NCI-H2171 (cell line): ENCODE measurements at regions not wholly inside any gene's neighbourhood (a gene's known extent, or its start where the extent isn't known, plus 50 kb on each side); places are given as distances from the start of the nearest gene placed in this dataset.

Experiments
- DNase-seq: peaks from one replicate; lab custom pipeline; 2025; lab: John Stamatoyannopoulos, UW

DNA sequence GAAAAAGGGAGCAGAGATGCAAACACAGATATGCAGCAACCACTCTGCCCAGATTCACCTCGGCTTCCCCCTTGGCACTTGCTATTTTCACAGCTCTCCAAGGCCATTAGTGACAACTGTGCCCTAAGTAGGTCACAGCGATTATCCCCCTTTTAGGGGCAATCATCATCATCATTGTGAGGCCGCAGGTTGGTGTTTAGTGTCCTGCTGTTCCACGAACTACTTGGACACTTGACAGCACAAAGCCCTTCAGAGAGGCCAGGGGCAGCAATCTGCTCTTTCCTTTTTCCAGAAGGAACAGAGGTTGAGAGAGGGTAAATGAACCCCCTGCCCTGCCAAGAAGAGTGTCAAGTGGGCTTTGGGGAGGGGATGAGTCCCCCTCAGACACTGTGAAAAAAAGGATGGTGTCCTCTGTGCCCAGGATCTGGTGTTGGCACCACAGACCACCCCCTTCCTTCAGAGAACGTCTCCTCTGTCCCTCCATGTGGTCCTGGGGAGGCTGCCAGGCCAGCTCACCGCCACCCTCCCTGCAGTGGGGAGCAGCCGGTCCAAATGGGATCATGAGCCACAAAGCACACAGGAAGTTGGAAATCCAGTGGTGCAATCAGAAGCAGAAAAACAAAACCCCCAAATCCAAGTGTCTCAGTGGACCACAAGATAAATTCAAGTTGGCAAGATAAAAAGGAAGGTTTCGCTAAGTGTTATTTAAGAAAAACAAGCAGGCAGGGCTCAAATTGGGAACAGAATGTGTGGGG lies 78.4 kb upstream of the MED9 start:
- DNase-seq: no peak

DNA sequence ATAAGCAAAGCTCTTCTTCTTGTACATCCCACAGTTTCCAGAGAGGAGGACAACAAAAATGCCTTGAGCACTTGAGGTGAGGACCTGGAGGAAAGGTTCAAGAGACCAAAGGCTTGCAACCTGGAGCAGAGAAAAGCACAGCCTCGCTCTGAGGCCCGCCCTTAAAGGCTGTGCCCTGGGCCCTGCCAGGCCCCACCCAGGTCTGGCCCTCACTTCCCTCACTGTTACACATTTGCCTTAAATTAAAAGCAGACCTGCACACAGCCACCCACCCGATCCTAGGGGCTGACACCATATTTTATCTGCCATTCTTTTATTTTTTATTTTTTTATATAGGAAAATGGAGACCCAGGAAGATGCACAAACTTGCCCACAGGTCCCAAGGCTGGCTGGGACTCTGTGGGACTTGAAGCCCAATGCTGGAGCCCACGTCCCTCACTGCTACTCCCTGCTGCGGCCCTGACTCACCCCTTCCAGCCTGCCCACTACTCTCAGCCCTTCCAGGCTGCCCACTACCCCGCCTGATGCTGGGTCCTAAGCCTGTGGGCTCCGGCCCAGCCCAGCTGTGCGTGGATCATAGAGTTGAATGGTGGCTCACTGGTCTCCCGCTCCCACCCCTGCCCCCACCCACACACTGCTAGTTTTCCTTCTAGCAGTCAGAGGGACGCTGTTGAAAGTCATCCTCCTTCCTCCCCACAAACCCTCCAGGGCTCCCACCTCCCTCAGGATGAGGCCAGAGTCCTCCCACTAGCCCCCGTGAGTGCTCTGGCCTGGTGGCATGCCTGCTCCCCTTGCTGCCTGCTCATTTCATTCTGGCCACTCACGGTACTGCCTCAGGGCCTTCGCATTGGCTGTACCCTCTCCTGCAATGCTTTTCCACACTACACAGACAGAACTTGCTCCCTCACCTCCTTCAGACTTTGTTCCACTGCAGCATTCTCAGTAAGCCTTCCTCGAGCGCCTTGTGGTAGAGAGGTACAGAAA lies 77.6 kb upstream of the MED9 start:
- no peak for DNase-seq

DNA sequence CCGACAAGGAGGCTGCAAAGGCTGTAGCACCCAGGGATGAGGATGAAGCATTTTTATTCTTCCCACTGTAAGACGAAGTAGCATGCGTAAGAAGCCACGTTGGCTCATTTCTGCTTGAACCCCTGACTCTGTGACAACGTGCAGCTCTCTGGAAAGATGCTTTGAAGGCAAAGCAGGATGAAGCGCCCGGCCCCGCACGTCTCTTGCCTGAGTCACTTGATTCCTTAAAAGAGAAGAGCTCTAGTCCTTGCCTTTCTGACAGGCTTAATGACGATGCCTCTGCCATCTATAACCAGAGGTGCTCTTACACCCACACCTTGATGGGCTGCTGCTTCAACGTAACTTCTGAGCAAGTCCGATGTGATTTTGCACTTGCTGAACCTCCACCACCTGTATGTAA lies 76.7 kb upstream of the MED9 start:
- no peak for DNase-seq

DNA sequence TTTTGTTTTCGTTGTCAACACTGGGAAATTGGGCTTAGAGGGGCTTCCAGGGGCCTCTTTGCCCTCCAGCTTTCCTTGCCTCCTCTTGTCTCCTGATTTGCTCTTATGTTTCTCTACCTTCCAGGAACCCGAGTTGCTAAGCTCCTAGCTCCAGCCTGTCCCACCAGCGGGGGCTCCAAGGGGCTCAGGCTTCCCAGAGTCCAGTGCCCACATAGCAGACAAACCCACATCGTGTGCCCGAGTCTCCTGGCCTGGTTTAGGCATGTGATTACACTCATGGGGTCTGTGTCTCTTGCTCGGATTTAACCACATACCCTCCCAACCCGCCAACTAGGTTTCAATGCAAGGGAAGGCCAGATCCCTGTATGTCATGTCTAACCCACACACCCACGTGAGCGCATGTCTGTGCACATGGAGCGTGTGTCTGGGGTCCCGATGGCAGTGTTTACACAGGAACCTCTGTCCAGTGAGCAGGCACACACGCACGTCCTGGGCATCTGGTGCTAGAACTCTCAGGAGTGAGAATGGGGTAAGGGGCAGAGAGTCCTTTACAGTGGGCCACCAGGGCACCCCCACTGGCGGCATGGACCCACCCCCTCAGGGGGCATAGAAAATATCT lies 76.1 kb upstream of the MED9 start:
- no peak for DNase-seq

- DNase-seq: no peak
These were observed 75.5 kb upstream of the MED9 start for GRCh38 chr17:17401271-17401781.

GRCh38 chr17:17402558-17402957 lies 74.2 kb upstream of the MED9 start:
- DNase-seq: no peak

GRCh38 chr17:17403065-17403464 lies 73.7 kb upstream of the MED9 start:
- DNase-seq: no peak

- DNase-seq: peak; percentile 94
These were observed 72.8 kb upstream of the MED9 start for GRCh38 chr17:17403899-17404576.

DNA sequence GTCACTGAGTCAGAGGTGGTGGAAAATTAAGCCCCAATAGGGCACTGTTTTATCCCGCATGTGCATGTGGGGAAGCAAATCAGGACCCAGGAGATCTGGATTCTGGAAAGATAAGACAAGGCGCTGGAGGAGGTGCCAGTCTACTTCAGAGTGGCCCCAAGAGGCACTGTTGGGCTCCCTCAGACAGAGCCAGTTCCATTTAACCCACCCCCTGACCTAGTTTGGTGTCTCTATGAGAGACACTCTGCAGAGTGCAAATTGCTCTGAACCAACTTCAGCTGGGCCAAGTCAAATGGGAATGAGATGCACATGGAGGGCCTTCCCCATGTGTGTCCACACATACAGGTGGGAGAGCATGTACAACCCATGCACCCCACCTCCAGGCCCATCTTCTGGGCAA lies 71.1 kb upstream of the MED9 start:
- no peak for DNase-seq

DNA sequence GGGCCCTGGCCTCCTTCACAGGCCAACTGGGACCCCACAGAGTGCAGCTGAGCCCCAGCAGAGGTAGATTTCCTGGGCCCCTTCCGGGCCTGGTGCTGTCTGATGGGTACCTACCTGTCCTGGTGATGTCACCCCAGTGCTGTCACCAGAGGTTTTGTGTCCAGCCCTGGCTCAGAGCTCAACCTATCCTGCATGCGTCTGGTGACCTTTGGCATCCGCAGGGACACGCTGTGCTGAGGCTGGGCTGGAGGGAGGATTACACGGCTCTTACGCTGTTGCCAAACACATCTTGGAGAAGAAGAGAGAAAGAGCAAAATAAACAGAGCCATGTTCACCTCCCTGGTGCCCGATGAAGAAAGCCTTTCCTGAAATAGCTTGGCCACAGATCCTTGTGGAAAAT lies 70.6 kb upstream of the MED9 start:
- no peak for DNase-seq

GRCh38 chr17:17408236-17408794 lies 68.5 kb upstream of the MED9 start:
- no peak for DNase-seq

DNA sequence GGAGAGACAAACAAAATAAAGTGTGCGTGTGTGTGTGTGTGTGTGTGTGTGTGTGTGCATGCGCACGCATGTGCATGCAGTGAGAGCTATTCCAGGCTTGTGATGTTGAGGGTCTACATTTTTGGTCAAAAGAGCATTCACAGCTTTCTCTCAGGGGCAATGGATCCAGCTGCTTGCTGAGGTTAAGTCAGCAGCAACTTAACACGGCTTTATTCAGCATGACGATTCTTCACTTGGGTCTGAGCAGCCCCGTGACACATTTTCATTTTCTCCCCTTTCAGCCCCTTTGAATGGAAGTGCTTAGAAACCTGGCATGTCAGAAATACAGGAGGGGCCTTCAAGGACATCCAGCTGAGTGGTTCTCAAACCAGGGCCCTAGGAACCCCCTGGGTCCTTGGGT lies 66.4 kb upstream of the MED9 start:
- DNase-seq: no peak

- DNase-seq: no peak
These were observed 65.1 kb upstream of the MED9 start for GRCh38 chr17:17411692-17412091.

GRCh38 chr17:17412326-17412725 lies 64.5 kb upstream of the MED9 start:
- no peak for DNase-seq

DNA sequence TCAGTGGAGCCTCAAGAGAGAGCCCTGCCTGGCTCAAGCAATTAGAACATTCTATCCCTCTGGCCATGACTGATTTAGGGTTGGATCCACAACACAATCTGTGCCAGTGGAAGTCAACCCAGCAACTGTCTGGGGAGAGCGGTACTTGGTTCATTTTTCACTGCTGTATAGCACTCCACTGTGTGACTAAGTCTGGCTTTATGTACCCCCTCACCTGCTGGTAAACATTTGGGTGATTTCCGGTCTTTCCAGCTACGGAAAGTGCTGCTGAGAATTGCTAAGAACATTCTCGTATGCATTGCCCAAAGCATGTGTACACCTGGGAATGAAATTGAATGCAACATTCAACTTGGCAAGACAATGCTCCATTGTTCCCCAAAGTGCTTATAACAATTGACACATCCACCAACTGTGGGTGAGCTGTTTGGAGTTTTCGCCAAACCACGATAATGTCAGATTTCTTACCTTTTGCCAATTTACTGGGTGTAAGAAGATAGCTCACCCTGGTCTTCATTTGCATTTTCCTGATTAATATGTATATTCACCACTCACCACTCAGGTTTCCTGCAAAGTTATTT lies 63.5 kb upstream of the MED9 start:
- no peak for DNase-seq

DNA sequence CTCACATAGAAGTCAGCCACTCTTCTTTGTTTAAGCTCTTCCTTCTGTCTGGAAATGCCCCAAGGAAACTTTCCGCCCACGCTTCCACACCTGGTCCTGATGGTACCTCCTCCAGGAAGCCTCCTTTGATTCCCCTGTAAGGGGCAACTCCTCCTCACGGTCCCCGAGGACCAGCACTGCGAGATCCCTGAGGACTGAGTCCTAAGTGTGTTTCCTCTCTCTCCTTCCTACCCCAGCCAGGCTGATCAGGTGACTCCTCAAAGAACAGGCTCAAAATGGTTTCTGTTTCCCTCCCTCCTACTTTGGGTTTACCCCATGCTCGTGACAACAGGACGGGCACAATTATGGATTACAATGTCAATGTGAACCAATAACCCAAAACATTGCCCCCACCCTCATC lies 63.0 kb upstream of the MED9 start:
- no peak for DNase-seq

DNA sequence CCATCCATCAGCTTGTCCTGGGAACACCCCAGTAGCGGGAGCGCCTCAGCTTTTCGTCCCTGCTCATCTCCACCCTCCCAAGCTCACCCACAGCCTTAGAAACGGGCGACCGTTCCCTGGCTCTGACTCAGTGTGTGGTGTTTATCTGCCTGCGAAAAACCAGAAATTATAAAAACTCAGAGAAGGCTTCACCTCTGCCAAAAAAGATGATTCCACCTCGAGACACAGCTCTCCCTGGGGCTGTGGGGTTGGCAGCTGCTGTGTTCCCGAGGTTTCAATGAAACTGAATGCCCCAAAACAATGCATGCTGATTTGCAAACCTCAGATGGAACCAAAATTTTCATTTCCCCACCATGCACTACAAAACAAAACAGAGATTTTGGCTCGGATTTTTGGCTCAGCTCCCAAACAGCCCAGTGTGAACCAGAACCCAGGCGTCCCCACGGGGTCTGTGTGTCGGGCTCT lies 62.4 kb upstream of the MED9 start:
- DNase-seq: no peak

DNA sequence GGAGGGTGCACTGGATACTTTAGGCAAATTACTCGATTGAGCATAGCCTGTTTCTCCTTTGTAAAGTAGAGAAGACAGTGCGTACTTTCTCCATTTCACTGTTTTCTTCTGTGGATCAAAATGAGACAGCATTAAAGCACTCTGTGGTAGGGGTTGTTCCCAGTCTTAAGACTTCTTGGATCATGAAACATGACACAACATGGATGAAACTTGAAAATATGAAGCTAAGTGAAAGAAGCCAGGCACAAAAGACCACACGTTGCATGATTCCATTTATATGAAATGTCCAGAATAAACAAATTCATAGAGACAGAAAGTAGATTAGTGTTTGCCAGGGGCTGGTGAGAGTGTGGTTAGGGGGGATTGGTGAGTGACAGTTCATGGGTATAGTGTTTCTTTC lies 61.8 kb upstream of the MED9 start:
- DNase-seq: no peak

DNA sequence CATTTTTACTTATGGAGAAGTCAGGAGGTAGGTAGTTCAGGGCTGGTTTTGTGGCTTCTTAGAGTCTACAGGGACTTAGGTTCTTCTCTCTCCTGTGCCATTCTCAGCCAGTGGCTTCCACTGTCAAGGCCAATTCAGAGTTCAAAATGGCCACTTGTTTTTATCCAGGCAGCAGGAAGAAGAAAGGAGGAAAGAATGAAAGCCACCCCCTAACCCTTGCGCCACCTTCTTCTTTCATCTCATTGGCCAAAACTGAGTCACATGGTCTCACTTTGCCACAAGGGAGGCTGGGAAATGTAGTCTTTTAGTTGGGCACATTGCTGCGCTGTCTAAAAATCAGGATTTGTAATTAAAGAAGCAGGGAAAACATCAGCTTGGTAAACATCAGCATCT lies 60.8 kb upstream of the MED9 start:
- DNase-seq: peak; percentile 80

DNA sequence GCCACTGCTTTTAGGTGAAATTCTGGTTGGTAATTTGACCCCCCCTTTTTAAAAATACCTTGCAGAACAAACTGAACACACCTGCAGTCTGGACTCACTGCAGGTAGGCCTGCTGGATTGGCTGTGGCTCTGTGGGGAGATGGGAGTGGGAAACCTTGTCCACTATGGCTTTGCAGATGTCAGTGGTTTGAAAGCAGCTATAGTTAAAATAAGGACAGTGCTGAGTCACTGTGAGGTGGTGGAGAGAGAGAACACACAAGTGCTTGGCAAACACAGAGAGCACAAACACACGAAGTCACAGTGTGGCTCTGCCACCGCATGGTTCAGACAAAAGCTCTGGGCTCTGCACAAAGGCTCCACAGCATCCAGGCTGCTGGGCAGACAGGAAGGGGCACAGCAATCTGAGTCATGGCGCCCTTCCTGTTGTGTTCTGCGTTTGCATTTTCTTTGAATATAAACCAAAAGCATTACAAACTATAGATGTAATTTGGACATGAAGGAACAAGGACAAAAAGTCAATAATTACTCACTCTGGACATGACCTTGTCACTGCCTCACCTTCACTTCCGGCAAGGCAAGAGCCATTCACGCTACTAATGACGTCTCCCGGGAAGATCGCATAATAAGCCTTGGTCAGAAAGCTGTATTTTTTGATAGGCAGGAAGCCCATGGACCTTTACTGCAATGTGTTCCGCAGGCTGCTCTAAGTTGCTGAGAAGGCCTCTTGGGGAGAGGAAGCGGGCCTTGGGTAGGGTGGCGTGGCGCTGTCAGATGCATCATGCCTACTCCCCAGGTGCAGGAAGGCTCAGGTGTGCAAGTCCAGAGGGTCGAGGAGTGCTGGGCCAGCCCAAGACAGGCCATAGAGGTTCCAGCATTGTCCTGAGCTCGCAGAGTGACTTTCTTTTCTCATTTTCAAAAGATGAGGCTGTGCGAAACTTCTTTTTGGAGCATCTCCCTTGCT lies 60.1 kb upstream of the MED9 start:
- no peak for DNase-seq
